Breast epithelium (tissue), 3 donors: ENCODE measurements at regions not wholly inside any gene's neighbourhood (a gene's known extent, or its start where the extent isn't known, plus 50 kb on each side); places are given as distances from the start of the nearest gene placed in this dataset.

Source experiments
- POLR2A ChIP-seq: fragments of 450-650 bp; IDR thresholded peaks from one replicate; pipeline ENCODE4 v1.6.1; 2016; ENCODE audit warnings: antibody characterized with exemption, mild to moderate bottlenecking, moderate library complexity
- TF ChIP-seq, protein P1 (sequence below), 3 donors: fragments of 450-650 bp; IDR thresholded peaks; one replicate each; pipeline ENCODE4 v1.5.1; 2016 to 2017; ENCODE audit warnings: antibody characterized with exemption in 3 of 3, mild to moderate bottlenecking in 3 of 3, moderate library complexity in 3 of 3

DNA sequence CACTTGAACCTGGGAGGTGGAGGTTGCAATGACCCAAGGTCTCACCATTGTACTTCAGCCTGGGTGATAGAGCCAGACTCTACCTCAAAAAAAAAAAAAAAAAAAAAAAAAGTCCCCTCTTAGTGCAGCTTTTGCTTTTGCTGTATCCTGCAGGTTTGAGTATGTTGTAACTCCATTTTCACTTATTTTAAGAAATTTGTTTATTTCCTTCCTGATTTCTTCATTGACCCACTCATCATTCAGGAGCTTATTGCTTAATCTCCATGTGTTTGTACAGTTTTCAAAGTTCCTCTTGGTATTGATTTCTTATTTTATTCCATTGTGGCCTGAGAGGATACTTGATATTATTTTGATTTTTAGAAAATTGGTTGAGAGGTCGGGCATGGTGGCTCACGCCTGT lies 50.9 kb upstream of the AK4 start:
- TF ChIP-seq, protein P1, sequence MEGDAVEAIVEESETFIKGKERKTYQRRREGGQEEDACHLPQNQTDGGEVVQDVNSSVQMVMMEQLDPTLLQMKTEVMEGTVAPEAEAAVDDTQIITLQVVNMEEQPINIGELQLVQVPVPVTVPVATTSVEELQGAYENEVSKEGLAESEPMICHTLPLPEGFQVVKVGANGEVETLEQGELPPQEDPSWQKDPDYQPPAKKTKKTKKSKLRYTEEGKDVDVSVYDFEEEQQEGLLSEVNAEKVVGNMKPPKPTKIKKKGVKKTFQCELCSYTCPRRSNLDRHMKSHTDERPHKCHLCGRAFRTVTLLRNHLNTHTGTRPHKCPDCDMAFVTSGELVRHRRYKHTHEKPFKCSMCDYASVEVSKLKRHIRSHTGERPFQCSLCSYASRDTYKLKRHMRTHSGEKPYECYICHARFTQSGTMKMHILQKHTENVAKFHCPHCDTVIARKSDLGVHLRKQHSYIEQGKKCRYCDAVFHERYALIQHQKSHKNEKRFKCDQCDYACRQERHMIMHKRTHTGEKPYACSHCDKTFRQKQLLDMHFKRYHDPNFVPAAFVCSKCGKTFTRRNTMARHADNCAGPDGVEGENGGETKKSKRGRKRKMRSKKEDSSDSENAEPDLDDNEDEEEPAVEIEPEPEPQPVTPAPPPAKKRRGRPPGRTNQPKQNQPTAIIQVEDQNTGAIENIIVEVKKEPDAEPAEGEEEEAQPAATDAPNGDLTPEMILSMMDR (IDR thresholded peaks at IDR 0.05), result no peak
- TF ChIP-seq POLR2A, result no peak
